ENCODE measurements at regions not wholly inside any gene's neighbourhood (a gene's known extent, or its start where the extent isn't known, plus 50 kb on each side); places are given as distances from the start of the nearest gene placed in this dataset.
A peak's percentile ranks its signal among the peaks of the same experiment; 100 is the strongest.

- Histone ChIP-seq H3K36me3 (ENCODE audit: low read depth) (no peaks in the 10 kb centered on the region), H3K4me1 (ENCODE audit: insufficient read depth) (no peaks in the 10 kb centered on the region), H3K27me3 (replicated peaks; ENCODE audit: insufficient read depth) (no peaks in the 10 kb centered on the region), H3K4me3 (no peak overlapping the region), H3K79me2 (ENCODE audit: insufficient read depth) (no peaks in the 10 kb centered on the region), H3K9ac (no peak overlapping the region), H3F3A (ENCODE audit: insufficient read depth) (no peaks in the 10 kb centered on the region), H2AFZ (no peak overlapping the region), H3K9me3 (ENCODE audit: low read depth) (no peaks in the 10 kb centered on the region), H4K20me1 (ENCODE audit: insufficient read depth) (no peaks in the 10 kb centered on the region), H3K4me2 (ENCODE audit: unreplicated experiment) (no peak overlapping the region), H3K9me2 (ENCODE audit: insufficient read depth) (no peaks in the 10 kb centered on the region), H3K27ac (no peak overlapping the region)
- in situ Hi-C loops (cut with MboI): no loop called here
- DNase-seq: no peak
- TF ChIP-seq EZH2phosphoT487 (IDR thresholded peaks at IDR 0.05; ENCODE audit: insufficient read depth, low read depth) (no peak), EZH2 (IDR thresholded peaks at IDR 0.05; ENCODE audit: insufficient read depth, poor library complexity, severe bottlenecking) (no peak)
These were observed 1203.6 kb upstream of the GJE1 start for GRCh38 chr6:140929121-140929520.

- Histone ChIP-seq H3K9me3 (ENCODE audit: low read depth) (no peaks in the 10 kb centered on the region), H3K79me2 (ENCODE audit: insufficient read depth) (no peaks in the 10 kb centered on the region), H3K36me3 (ENCODE audit: low read depth) (no peaks in the 10 kb centered on the region), H3K9ac (no peak overlapping the region), H4K20me1 (ENCODE audit: insufficient read depth) (no peaks in the 10 kb centered on the region), H3K4me3 (no peak overlapping the region), H3K27me3 (replicated peaks; ENCODE audit: insufficient read depth) (no peaks in the 10 kb centered on the region), H3K4me2 (ENCODE audit: unreplicated experiment) (no peak overlapping the region), H2AFZ (peak overlapping the region; percentile 55), H3K27ac (no peak overlapping the region), H3F3A (ENCODE audit: insufficient read depth) (no peaks in the 10 kb centered on the region), H3K4me1 (ENCODE audit: insufficient read depth) (peaks cover 16% of the 10 kb centered on the region; the same call in 1 of the 2 replicates), H3K9me2 (ENCODE audit: insufficient read depth) (no peaks in the 10 kb centered on the region)
- WGBS, 2 experiments (ENCODE audit: low coverage in 1 of 2, low lambda C conversion rate in 2 of 2, missing lambda C conversion rate in 2 of 2): 100% methylated on average over 1 of the region's 1 CpG
- no peak for DNase-seq
- TF ChIP-seq EZH2 (IDR thresholded peaks at IDR 0.05; ENCODE audit: insufficient read depth, poor library complexity, severe bottlenecking) (no peak), EZH2phosphoT487 (IDR thresholded peaks at IDR 0.05; ENCODE audit: insufficient read depth, low read depth) (no peak)
- in situ Hi-C loops (cut with MboI): no loop called here
These were observed 1209.7 kb upstream of the GJE1 start for GRCh38 chr6:140923048-140923447.

DNA sequence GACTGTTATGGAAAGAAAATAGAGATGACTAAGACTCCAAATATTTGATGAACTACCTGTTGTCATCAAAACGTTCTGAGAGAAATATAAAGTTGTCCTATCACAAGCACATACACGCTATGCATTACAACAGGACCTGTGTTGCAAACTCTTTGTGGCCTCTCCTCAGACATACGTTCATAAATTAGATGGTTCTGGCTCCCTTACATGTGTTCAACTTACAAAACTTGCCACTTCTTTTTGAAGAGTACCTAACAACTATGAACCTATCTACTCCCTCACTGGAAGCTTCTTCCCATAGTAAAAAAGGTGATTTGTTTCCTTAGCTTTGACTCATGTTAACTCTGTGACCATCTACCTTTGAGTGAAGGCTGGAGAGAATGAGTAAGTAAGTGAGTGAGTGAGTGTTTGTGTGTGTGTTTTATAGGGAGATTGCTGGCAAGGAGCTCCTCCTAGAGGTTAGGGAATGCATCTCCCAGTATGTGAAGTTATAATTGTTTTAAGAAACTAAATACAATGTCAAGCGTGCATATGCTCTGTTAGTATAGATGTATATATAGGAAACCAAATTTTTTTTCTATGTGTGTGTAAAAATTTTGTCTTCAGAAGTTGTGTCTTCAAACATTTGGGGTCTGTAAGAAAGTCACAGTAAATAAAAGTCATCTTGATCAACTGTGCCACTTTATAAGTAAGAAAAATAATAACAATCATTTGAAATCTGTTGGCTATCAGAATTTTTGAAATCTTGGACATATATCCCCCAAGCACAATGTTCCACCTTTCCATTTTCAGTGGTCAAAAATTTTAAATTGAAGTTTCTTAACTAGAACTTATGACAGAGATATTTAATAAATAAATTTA lies 1211.1 kb upstream of the GJE1 start:
- H3K79me2 ChIP-seq (ENCODE audit: insufficient read depth): no peaks in the 10 kb centered on the region
- peak; percentile 85 for DNase-seq
- no peaks in the 10 kb centered on the region for H3K36me3 ChIP-seq (ENCODE audit: low read depth)
- no peaks in the 10 kb centered on the region for H3K9me2 ChIP-seq (ENCODE audit: insufficient read depth)
- peak overlapping the region; percentile 6 for H3K4me2 ChIP-seq (ENCODE audit: unreplicated experiment)
- no peak overlapping the region for H3K9ac ChIP-seq
- no peak overlapping the region for H3K4me3 ChIP-seq
- no peaks in the 10 kb centered on the region for H4K20me1 ChIP-seq (ENCODE audit: insufficient read depth)
- in situ Hi-C loops (cut with MboI): no loop called here
- no peaks in the 10 kb centered on the region for H3K27me3 ChIP-seq (replicated peaks; ENCODE audit: insufficient read depth)
- 0 out of 2 replicates have a peak overlapping the region, but pooled peaks have one; percentile 25 for H2AFZ ChIP-seq
- H3K4me1 ChIP-seq (ENCODE audit: insufficient read depth): peaks cover 16% of the 10 kb centered on the region; the same call in 1 of the 2 replicates
- no peaks in the 10 kb centered on the region for H3F3A ChIP-seq (ENCODE audit: insufficient read depth)
- no peak for TF ChIP-seq EZH2phosphoT487 (IDR thresholded peaks at IDR 0.05; ENCODE audit: insufficient read depth, low read depth)
- no peaks in the 10 kb centered on the region for H3K9me3 ChIP-seq (ENCODE audit: low read depth)
- 50 to 51% methylated on average over 4 of the region's 4 CpGs for WGBS, 2 experiments (ENCODE audit: low coverage in 1 of 2, low lambda C conversion rate in 2 of 2, missing lambda C conversion rate in 2 of 2)
- H3K27ac ChIP-seq: no peak overlapping the region

DNA sequence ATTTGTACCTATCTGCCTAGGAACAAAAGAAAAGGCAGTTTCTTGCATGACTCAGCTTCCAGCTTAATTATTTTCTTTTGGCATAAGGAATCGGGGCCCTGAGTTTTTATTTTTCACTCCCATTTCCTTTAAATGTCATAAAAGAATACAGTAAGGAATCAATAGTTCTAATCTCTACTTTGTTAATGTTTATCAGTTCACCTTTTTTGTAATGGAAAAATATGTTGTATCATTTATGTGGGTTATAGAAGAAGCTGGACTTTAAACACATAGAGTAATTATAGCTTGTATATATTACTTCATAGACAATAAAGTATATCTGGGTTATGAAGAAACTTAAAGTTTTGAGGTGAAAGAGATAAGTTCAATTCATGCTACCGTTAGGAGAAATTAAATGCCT lies 1214.8 kb upstream of the GJE1 start:
- Histone ChIP-seq H4K20me1 (ENCODE audit: insufficient read depth) (no peaks in the 10 kb centered on the region), H3K27me3 (replicated peaks; ENCODE audit: insufficient read depth) (no peaks in the 10 kb centered on the region), H3K4me2 (ENCODE audit: unreplicated experiment) (no peak overlapping the region), H2AFZ (0 out of 2 replicates have a peak overlapping the region, but pooled peaks have one; percentile 21), H3F3A (ENCODE audit: insufficient read depth) (no peaks in the 10 kb centered on the region), H3K36me3 (ENCODE audit: low read depth) (no peaks in the 10 kb centered on the region; the same call in 1 of the 2 replicates), H3K9ac (no peak overlapping the region), H3K9me3 (ENCODE audit: low read depth) (peaks cover 3% of the 10 kb centered on the region), H3K9me2 (ENCODE audit: insufficient read depth) (no peaks in the 10 kb centered on the region), H3K79me2 (ENCODE audit: insufficient read depth) (no peaks in the 10 kb centered on the region), H3K27ac (no peak overlapping the region), H3K4me3 (no peak overlapping the region), H3K4me1 (ENCODE audit: insufficient read depth) (peaks cover 16% of the 10 kb centered on the region; the same call in 1 of the 2 replicates)
- in situ Hi-C loops (cut with MboI): no loop called here
- 36 to 39% methylated on average over 2 of the region's 2 CpGs for WGBS, 2 experiments (ENCODE audit: low coverage in 1 of 2, low lambda C conversion rate in 2 of 2, missing lambda C conversion rate in 2 of 2)
- no peak for TF ChIP-seq EZH2phosphoT487 (IDR thresholded peaks at IDR 0.05; ENCODE audit: insufficient read depth, low read depth)
- TF ChIP-seq EZH2 (IDR thresholded peaks at IDR 0.05; ENCODE audit: insufficient read depth, poor library complexity, severe bottlenecking): no peak
- no peak for DNase-seq

Data from GM23248 (cell line).